Colonic mucosa (tissue), 4 donors: ENCODE measurements at regions not wholly inside any gene's neighbourhood (a gene's known extent, or its start where the extent isn't known, plus 50 kb on each side); places are given as distances from the start of the nearest gene placed in this dataset.

ENCODE experiments used
- DNase-seq: peaks from one replicate; pipeline ENCODE4 v3.0.0-alpha.2; 2020
- H3K27ac ChIP-seq: fragments of 200-600 bp; one replicate; pipeline ENCODE4 v1.8.0; 2021
- H3K27me3 ChIP-seq: fragments of 200-600 bp; one replicate; pipeline ENCODE4 v1.8.0; 2021
- H3K36me3 ChIP-seq: fragments of 200-600 bp; one replicate; pipeline ENCODE4 v1.8.0; 2021
- H3K4me1 ChIP-seq: fragments of 200-600 bp; one replicate; pipeline ENCODE4 v1.8.0; 2021; ENCODE audit warnings: mild to moderate bottlenecking
- H3K4me3 ChIP-seq: fragments of 200-600 bp; one replicate; pipeline ENCODE4 v1.8.0; 2021
- H3K9ac ChIP-seq, 2 donors: one replicate each; pipeline ENCODE4 v1.7.0; 2013; ENCODE audit warnings: control low read depth in 2 of 2, low read depth in 2 of 2, low read length in 2 of 2
- H3K9me3 ChIP-seq: fragments of 200-600 bp; one replicate; pipeline ENCODE4 v1.8.0; 2021
- CTCF ChIP-seq: fragments of 200-600 bp; IDR thresholded peaks from one replicate; pipeline ENCODE4 v1.8.0; 2022; ENCODE audit warnings: antibody characterized with exemption, mild to moderate bottlenecking
- intact Hi-C: fragments of 100-400 bp; cut with DNase I; formaldehyde crosslinking; loops from one replicate; pipeline ENCODE4 v1.14.1; 2022
- donor health status: healthy.
- donor health status: DM: no; HTN: no; CAD: no.
- donor health status: DM: no; HTN: no; CAD: no.

GRCh38 chr2:237271698-237272652, 142.0 kb downstream of the COL6A3 start:
- TF ChIP-seq CTCF = no peak
- H3K4me1 ChIP-seq = no peaks in the 10 kb centered on the region
- H3K27ac ChIP-seq = no peak overlapping the region
- no peaks in the 10 kb centered on the region for H3K9me3 ChIP-seq
- no peak for DNase-seq
- no peak overlapping the region for H3K4me3 ChIP-seq
- no peaks in the 10 kb centered on the region for H3K36me3 ChIP-seq
- H3K27me3 ChIP-seq = no peaks in the 10 kb centered on the region
- intact Hi-C loops = no loop called here
- H3K9ac ChIP-seq = no peak overlapping the region
